Mesodermal cell (in vitro differentiated cells): ENCODE measurements at regions not wholly inside any gene's neighbourhood (a gene's known extent, or its start where the extent isn't known, plus 50 kb on each side); places are given as distances from the start of the nearest gene placed in this dataset.
"Not testable (repeated sequence)": the region's sequence is repeated elsewhere in the genome, so short reads cannot be mapped to it uniquely, and the experiment has no call there.

ENCODE experiments used
- H3K27ac ChIP-seq: 2 replicates; pipeline ENCODE4 v1.7.0; 2013; ENCODE audit warnings: mild to moderate bottlenecking, low read depth, low read length, moderate library complexity; ENCODE audit not compliant: severe bottlenecking
- H3K36me3 ChIP-seq: 2 replicates; pipeline ENCODE4 v1.7.1; 2013; ENCODE audit warnings: mild to moderate bottlenecking, low read length, moderate library complexity; ENCODE audit not compliant: control insufficient read depth, insufficient read depth
- H3K4me1 ChIP-seq: one replicate; pipeline ENCODE4 v1.7.1; 2013; ENCODE audit warnings: mild to moderate bottlenecking, low read length; ENCODE audit not compliant: insufficient read depth, control insufficient read depth, poor library complexity, severe bottlenecking
- H3K4me3 ChIP-seq: 2 replicates; pipeline ENCODE4 v1.7.0; 2013; ENCODE audit warnings: low read length, control low read depth, mild to moderate bottlenecking; ENCODE audit not compliant: insufficient read depth, poor library complexity, severe bottlenecking; ENCODE audit errors: extremely low read depth
- H3K9me3 ChIP-seq: 2 replicates; pipeline ENCODE4 v1.7.1; 2013; ENCODE audit warnings: mild to moderate bottlenecking, low read length, moderate library complexity; ENCODE audit not compliant: control insufficient read depth
- WGBS, 2 experiments: methylation state at CpG; one replicate each; pipeline ENCODE4 v1.1.5; 2013; ENCODE audit warnings: missing lambda C conversion rate in 2 of 2; ENCODE audit not compliant: insufficient coverage in 2 of 2; 5-methylcytosine and 5-hydroxymethylcytosine counted together

DNA sequence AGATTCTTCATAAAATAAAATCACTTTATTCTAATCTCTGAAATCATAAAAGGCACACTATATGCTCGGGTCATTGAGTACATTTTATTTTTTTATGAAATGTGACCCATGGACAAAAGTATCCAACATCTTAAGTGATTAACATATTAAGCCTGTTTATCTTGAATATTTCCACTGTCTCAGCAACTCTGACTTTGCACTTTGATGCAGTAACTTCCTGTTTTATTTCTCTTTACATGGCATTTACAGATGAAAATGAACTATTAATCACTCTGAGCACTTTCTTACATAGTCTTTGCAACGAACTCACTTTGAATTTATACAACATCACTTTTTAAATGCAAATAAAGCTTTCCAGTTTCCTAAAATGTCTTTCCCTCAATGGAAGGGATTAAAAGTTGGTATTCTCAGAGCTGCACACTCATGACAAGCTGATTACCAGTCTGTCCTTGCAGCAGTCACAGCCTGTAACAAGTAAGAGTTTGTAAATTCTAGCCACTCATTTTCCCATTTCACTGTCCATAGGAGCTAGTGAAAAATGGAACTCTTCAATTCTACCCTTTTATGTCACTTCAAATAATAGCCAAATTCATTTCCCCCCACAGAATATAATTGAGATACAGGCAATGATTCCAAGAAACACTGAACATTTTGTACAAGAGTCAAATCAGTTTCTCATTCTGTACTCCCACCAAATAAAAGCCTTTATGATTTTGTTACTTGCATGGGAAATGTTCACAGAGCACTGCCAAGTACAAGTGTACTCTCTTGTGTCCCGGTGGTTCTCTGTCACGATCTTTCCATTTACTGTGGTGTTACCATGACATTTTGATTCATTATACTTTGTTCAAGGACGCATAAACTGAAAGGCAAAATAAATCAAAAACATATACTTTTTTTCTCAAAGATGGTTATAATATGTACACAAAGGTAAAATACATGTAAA, 1968.9 kb downstream of the PCDH9 start:
- Histone ChIP-seq H3K4me3 (no peak overlapping the region), H3K36me3 (no peaks in the 10 kb centered on the region), H3K27ac (no peak overlapping the region), H3K9me3 (peaks cover 3% of the 10 kb centered on the region), H3K4me1 (no peaks in the 10 kb centered on the region)
- WGBS, 2 experiments, result 72 to 92% methylated on average over 2 to 3 of the region's 5 CpGs

DNA sequence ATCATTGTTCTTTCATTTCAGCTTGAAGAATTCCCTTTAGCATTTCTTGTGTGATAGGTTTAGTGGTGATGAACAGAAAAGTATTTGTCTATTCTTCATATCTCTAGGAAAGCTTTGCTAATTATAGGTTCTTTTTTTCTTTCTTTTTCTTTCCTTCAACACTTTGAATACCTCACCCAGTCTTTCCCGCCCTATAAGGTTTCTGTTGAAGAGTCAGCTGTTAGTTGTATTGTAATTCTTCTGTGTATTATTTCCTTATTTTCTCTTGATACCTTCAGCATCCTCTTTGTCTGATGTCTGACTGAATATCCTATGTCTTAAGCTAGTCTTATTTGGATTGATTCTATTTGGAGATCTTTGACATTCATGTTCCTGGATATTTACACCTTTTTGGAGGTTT, 1989.4 kb downstream of the PCDH9 start:
- Histone ChIP-seq H3K9me3 (peaks cover 17% of the 10 kb centered on the region), H3K27ac (no peak overlapping the region), H3K4me1 (no peaks in the 10 kb centered on the region), H3K36me3 (no peaks in the 10 kb centered on the region), H3K4me3 (no peak overlapping the region)
- no CpG with 5 or more reads among the region's 1 CpG for WGBS, 2 experiments

DNA sequence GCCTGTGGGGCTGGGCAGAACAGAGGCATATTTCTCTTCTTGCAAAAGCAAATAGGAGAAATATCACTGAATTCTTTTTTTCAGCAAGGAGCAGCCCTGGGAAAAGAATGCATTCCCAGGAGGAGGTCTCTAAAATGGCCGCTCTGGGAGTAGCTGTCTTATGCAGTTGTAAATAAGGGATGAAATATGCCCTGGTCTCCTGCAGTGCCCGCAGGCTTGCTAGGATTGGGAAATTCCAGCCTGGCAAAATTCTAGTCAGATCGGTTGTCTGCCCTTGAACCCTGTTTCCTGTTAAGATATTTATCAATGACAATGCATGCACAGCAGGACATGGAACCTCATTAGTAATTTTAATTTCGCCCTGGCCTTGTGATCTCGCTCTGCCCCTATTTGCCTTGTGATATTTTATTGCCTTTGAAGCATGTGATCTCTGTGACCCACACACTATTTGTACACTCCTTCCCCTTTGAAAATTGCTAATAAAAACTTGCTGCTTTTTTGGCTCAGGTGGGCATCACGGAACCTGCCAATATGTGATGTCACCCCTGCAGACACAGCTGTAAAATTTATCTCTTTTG, 1993.2 kb downstream of the PCDH9 start:
- H3K4me1 ChIP-seq, result no peaks in the 10 kb centered on the region
- WGBS, 2 experiments, result 87 to 93% methylated on average over 3 to 5 of the region's 6 CpGs

DNA sequence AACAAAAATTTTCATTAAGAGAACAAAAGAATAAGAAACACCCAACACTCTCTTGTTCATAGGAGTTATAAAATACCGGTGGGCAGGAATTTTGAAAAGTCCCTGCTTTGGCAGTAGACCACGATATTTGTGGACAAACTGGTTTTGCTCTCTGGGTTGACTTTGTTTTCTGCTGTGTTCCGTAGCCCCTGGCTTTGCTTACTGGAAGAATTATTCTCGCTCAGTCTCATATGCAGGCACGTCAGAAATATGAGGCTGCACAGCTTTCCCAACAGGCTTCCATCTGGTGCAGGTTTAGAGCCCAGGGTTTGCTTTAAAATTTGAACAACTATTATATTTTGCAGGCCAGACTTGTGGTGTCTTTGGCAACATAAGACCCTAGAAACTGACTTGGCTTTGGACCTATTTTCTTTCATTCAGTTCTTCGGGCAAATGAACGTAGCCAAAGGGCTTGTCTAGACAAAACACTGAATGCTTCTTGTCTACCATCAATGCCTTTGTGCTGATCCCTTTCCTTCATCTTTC, 2012.6 kb downstream of the PCDH9 start:
- Histone ChIP-seq H3K27ac (no peak overlapping the region), H3K4me3 (no peak overlapping the region), H3K9me3 (no peaks in the 10 kb centered on the region), H3K4me1 (no peaks in the 10 kb centered on the region), H3K36me3 (no peaks in the 10 kb centered on the region)
- WGBS, 2 experiments, result 92 to 96% methylated on average over 6 to 7 of the region's 7 CpGs

More for the DNA sequence above, 1993.2 kb downstream of the PCDH9 start:
- H3K9me3 ChIP-seq, result peaks cover 17% of the 10 kb centered on the region
- no peak overlapping the region for H3K4me3 ChIP-seq
- H3K27ac ChIP-seq, result no peak overlapping the region
- no peaks in the 10 kb centered on the region for H3K36me3 ChIP-seq

DNA sequence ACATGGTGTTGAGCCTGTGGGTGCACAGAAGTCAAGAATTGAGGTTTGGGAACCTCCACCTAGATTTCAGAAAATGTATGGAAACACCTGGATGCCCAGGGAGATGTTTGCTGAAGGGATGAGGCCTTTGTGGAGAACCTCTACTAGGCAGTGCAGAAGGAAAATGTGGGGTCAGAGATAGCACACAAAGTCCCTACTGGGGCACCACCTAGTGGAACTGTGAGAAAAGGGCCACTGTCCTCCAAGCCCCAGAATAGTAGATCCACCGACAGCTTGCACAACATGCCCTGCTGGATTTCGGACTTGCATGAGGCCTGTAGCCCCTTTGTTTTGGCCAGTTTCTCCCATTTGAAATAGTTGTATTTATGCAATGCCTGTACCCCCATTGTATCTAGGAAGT, 2027.3 kb downstream of the PCDH9 start:
- whole genome bisulfite sequencing, 2 experiments, result 80 to 100% methylated on average over 1 to 2 of the region's 2 CpGs

DNA sequence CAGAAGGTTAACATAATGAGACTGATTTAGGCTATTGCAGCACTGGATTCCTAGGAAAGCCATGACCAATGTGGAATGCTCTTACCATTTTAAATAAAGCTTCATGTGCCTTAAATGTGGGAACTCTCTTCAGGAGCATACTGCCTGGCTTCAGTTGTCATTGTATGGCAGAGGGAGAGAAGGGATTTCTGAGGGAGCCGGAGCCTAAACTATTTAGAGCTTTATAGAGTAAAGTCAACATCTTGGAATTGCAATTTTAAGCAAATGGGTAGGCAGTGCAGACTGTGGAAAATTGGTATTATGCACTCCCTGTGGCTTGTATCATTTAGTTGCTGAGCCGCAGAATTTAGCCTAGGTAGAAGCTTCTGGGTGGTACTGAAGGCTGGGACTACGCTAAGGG, 2041.4 kb downstream of the PCDH9 start:
- no peaks in the 10 kb centered on the region for H3K9me3 ChIP-seq
- H3K4me1 ChIP-seq, result no peaks in the 10 kb centered on the region
- H3K27ac ChIP-seq, result no peak overlapping the region

More for the DNA sequence above, 2027.3 kb downstream of the PCDH9 start:
- H3K4me1 ChIP-seq, H3K27ac ChIP-seq, H3K36me3 ChIP-seq, H3K9me3 ChIP-seq, H3K4me3 ChIP-seq: not testable (repeated sequence)

DNA sequence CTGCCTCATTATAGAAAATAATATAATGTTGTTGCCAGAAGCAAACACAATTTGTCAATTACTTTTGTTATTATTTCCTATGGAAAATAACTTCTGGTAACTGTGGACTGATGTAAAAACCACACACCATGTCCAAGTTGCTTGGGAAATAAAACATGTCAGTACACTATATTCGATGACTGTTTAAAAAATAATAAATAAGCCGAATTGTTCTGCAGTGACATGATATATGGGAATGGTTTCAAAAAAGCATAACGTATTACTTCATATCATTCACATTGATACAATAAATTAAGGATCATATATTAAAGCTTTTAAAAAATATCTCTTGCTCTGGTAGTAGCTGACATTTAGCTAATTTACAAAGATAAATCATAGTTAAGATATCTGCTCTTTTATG, 2062.1 kb downstream of the PCDH9 start:
- WGBS, 2 experiments, result no CpG with 5 or more reads among the region's 3 CpGs
- no peaks in the 10 kb centered on the region for H3K36me3 ChIP-seq
- no peak overlapping the region for H3K27ac ChIP-seq
- no peaks in the 10 kb centered on the region for H3K9me3 ChIP-seq
- no peaks in the 10 kb centered on the region for H3K4me1 ChIP-seq
- no peak overlapping the region for H3K4me3 ChIP-seq

More for the DNA sequence above, 2041.4 kb downstream of the PCDH9 start:
- 67 to 75% methylated on average over 1 to 2 of the region's 3 CpGs for WGBS, 2 experiments
- no peak overlapping the region for H3K4me3 ChIP-seq
- no peaks in the 10 kb centered on the region for H3K36me3 ChIP-seq

DNA sequence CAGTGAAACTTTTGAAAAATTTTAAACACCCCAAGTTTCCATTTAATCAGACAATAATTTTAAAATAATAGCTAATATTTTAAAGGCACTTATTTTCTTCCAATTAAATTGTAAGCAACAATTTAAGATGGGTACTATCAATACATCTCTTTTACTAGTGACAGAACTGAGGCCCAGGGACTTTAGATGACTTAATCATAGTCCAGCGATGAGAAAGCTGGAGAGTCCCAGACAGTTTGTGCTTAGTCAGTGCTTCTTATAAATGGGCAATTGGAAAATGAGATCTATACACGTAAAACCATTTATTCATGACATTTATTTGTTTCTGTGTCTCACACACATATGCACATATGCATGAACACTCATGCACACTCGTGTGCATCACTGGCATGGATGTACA, 2063.5 kb downstream of the PCDH9 start:
- no peak overlapping the region for H3K4me3 ChIP-seq
- no peaks in the 10 kb centered on the region for H3K36me3 ChIP-seq
- no peak overlapping the region for H3K27ac ChIP-seq
- H3K4me1 ChIP-seq, result no peaks in the 10 kb centered on the region
- H3K9me3 ChIP-seq, result no peaks in the 10 kb centered on the region
- WGBS, 2 experiments, result 83 to 92% methylated on average over 1 to 2 of the region's 3 CpGs

DNA sequence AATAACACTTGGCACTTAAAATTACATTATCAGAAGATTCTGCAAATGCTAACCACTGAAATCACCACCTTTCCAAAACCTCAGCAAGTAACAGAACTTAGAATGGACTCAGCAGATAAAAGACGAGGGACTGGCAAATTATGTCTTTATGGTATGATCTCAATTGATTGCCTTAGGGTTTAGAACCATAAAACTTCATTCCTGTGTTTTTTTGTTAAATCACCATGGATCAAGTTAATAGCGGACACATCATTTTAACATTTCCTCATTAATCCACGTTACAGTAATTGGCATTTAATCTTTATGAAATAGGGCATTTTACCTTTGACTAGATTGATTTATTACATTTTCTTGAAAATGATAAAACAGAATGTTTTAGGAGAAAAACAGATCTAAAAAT, 2070.3 kb downstream of the PCDH9 start:
- Histone ChIP-seq H3K4me3 (no peak overlapping the region), H3K36me3 (no peaks in the 10 kb centered on the region), H3K9me3 (no peaks in the 10 kb centered on the region), H3K4me1 (no peaks in the 10 kb centered on the region), H3K27ac (no peak overlapping the region)
- no CpG with 5 or more reads among the region's 3 CpGs for WGBS, 2 experiments

DNA sequence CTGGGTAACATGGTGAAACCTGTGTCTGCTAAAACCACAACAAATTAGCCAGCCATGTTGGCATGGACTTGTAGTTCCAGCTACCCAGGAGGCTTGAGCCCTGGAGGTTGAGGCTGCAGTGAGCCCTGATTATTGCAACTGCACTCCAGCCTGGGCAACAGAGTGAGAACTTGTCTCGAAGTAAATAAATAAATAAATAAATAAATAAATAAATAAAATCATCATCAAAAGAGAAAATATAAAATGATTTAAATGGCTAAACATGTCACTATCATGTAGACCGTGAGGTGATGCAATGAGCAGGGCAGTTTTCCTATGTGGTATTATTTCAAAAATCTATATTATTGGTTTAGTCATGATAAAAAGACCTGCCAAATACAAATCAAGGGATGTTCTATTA, 2074.3 kb downstream of the PCDH9 start:
- WGBS, 2 experiments, result no CpG with 5 or more reads among the region's 2 CpGs
- no peak overlapping the region for H3K27ac ChIP-seq
- no peaks in the 10 kb centered on the region for H3K36me3 ChIP-seq
- no peaks in the 10 kb centered on the region for H3K4me1 ChIP-seq
- H3K9me3 ChIP-seq, result no peaks in the 10 kb centered on the region
- H3K4me3 ChIP-seq, result no peak overlapping the region
